RWPE1 (cell line): ENCODE measurements at regions not wholly inside any gene's neighbourhood (a gene's known extent, or its start where the extent isn't known, plus 50 kb on each side); places are given as distances from the start of the nearest gene placed in this dataset.
"Not testable (repeated sequence)": the region's sequence is repeated elsewhere in the genome, so short reads cannot be mapped to it uniquely, and the experiment has no call there.

Experiments used
- CTCF ChIA-PET: fragments of 350-600 bp; sonication (Branson Sonifier 250); formaldehyde crosslinking; extraction: SDS; loops from one replicate; lab custom pipeline; 2021; lab: Yijun Ruan, JAX
- POLR2A ChIA-PET: fragments of 400-600 bp; formaldehyde crosslinking; extraction: SDS; loops from one replicate; lab custom pipeline; 2020; ENCODE audit warnings: antibody characterized with exemption; ENCODE audit not compliant: low non-redundant PET; lab: Yijun Ruan, JAX
- DNase-seq: peaks from one replicate; pipeline ENCODE4 v3.0.0; 2012; ENCODE audit warnings: low spot score
- H3K27ac ChIP-seq: fragments of 450-650 bp; 2 replicates; pipeline ENCODE4 v1.5.1; 2017
- CTCF ChIP-seq: fragments of 450-650 bp; conservative IDR thresholded peaks from 2 replicates; pipeline ENCODE4 v1.5.1; 2017; ENCODE audit warnings: low read depth, mild to moderate bottlenecking

DNA sequence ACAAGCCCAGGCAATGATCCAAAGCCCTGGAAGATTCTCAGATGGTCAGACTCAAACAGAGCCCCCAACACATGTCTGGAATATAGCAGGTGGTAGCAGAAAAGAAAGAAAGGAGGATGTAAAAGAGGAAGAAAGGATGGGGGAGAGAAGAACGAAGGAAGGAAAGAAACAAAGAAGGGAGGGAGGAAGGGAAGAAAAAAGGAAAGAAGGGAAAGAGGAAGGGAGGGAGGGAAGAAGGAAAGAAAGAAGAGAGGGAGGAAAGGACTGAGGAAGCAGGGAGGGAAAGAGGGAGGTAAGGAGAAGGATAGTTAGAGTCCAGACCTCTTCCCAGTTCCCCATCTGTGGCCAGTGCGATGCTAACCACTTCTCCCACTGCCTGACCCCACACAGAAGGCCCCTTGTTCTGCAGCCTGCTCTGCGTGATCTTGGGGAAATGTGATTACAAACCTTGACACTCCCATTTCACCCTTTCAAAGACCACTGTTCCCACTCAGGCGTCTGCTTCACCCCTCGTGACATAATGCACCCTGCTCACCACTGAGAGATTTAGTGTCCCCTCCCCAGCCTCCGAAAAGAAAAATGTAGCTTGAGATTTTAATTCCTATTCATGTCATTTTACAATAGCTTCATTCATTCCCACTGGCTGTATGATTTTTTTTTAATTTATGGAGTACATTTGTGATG is 357.9 kb downstream of the BCL11B start:
- no peak for TF ChIP-seq CTCF
- ChIA-PET POLR2A (no interaction called here), CTCF (interaction anchor here (0.6 to 0.7 kb wide), 3 partner anchors 256 to 936 kb away, joined by 3 to 4 read pairs (median 4); no protein-coding TSS in a partner anchor)
- no peak for DNase-seq
- H3K27ac ChIP-seq = no peak overlapping the region

GRCh38 chr14:98914942-98915341 is 357.1 kb downstream of the BCL11B start:
- H3K27ac ChIP-seq = no peak overlapping the region
- CTCF ChIA-PET = interaction anchor here (0.6 to 0.7 kb wide), 3 partner anchors 256 to 937 kb away, joined by 3 to 4 read pairs (median 4); no protein-coding TSS in a partner anchor
- no peak for TF ChIP-seq CTCF
- DNase-seq = no peak
- POLR2A ChIA-PET = no interaction called here

- no peak for DNase-seq
- TF ChIP-seq CTCF = no peak
- no peak overlapping the region for H3K27ac ChIP-seq
- CTCF ChIA-PET = no interaction called here
- POLR2A ChIA-PET = no interaction called here
Observed at GRCh38 chr14:98915625-98916024, 356.4 kb downstream of the BCL11B start.

DNA sequence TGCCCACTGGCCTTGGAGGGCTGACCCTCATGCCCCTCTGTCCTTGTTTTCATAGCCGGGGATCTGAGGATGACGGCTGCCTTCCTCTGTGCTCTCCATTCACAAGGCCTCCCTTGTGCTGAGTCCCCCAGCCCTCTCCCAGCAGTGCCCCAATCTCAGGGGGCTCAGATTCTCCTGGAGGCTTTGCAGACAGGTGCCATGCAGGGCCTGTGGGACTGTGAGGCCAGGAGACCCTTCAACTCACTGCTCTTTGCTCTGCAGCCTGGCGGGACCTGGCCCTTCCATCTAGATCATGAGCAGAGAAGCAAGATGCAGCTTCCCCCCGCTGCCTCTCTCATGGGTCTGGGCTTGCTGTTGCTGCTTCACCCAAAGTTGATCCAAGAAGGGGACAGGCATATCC is 356.0 kb downstream of the BCL11B start:
- no peak for TF ChIP-seq CTCF
- DNase-seq = no peak
- ChIA-PET POLR2A (no interaction called here), CTCF (no interaction called here)
- no peak overlapping the region for H3K27ac ChIP-seq

- no peak overlapping the region for H3K27ac ChIP-seq
- CTCF ChIA-PET = no interaction called here
- DNase-seq = no peak
- TF ChIP-seq CTCF = no peak
- POLR2A ChIA-PET = no interaction called here
Observed at GRCh38 chr14:98916476-98916875, 355.5 kb downstream of the BCL11B start.

GRCh38 chr14:98919434-98919833 is 352.6 kb downstream of the BCL11B start:
- ChIA-PET POLR2A (no interaction called here), CTCF (no interaction called here)
- no peak overlapping the region for H3K27ac ChIP-seq
- TF ChIP-seq CTCF = no peak
- no peak for DNase-seq

DNA sequence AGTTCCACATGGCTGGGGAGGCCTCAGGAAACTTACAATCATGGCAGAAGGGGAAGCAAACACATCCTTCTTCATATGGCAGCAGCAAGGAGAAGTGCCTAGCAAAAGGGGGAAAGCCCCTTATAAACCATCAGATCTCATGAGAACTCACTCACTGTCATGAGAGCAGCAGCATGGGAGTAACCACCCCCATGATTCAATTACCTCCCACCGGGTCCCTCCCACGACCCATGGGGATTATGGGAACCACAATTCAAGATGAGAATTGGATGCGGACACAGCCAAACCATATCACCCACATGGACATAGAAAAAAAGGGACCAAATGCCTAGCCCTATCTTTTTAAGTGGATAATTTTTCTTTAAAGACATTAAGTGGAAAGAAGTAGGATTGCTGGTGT is 350.7 kb downstream of the BCL11B start:
- CTCF ChIA-PET = not testable (repeated sequence)

More for the DNA sequence above, 350.7 kb downstream of the BCL11B start:
- H3K27ac ChIP-seq, DNase-seq, POLR2A ChIA-PET: not testable (repeated sequence)
